ENCODE measurements at regions not wholly inside any gene's neighbourhood (a gene's known extent, or its start where the extent isn't known, plus 50 kb on each side); places are given as distances from the start of the nearest gene placed in this dataset.

DNA sequence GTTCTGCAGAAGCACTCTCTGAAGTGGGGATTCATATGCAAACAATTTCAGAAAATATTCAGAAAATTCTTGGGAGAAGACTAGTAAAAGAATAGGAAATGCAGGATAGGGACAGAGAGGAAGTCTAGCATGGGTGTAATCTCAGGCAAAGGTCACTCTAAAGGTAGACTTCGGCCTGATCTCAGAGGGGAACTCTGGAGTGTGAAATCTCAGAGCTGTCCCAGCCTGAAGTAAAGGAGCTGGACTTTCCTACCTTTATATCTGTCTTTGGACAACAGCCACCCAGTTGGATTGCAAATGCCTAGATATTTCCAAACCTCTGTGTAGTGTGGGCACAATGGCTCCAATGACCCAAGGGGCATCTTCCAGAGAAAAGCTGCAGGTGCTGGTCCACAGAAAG is 379.8 kb downstream of the GPATCH2 start:
- TF ChIP-seq, protein P1, sequence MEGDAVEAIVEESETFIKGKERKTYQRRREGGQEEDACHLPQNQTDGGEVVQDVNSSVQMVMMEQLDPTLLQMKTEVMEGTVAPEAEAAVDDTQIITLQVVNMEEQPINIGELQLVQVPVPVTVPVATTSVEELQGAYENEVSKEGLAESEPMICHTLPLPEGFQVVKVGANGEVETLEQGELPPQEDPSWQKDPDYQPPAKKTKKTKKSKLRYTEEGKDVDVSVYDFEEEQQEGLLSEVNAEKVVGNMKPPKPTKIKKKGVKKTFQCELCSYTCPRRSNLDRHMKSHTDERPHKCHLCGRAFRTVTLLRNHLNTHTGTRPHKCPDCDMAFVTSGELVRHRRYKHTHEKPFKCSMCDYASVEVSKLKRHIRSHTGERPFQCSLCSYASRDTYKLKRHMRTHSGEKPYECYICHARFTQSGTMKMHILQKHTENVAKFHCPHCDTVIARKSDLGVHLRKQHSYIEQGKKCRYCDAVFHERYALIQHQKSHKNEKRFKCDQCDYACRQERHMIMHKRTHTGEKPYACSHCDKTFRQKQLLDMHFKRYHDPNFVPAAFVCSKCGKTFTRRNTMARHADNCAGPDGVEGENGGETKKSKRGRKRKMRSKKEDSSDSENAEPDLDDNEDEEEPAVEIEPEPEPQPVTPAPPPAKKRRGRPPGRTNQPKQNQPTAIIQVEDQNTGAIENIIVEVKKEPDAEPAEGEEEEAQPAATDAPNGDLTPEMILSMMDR (IDR thresholded peaks at IDR 0.05), result no peak
- no peak for TF ChIP-seq POLR2A (IDR thresholded peaks at IDR 0.05)
